Chondrocyte (in vitro differentiated cells): ENCODE measurements at regions not wholly inside any gene's neighbourhood (a gene's known extent, or its start where the extent isn't known, plus 50 kb on each side); places are given as distances from the start of the nearest gene placed in this dataset.
"Not testable (repeated sequence)": the region's sequence is repeated elsewhere in the genome, so short reads cannot be mapped to it uniquely, and the experiment has no call there.

Experiments used
- DNase-seq: peaks from one replicate; pipeline ENCODE4 v3.0.0; 2021; ENCODE audit warnings: mixed read lengths, low spot score
- H3K27ac Mint-ChIP-seq: one replicate; pipeline ENCODE4 v1.8.0; 2021; ENCODE audit warnings: mild to moderate bottlenecking, moderate library complexity, mixed read lengths; ENCODE audit not compliant: unreplicated experiment
- H3K27me3 Mint-ChIP-seq: 2 replicates; pipeline ENCODE4 v1.8.0; 2021; ENCODE audit warnings: low read depth, mixed read lengths
- H3K36me3 Mint-ChIP-seq: 2 replicates; pipeline ENCODE4 v1.8.0; 2021; ENCODE audit warnings: low read depth, mixed read lengths
- H3K4me1 Mint-ChIP-seq: 2 replicates; pipeline ENCODE4 v1.8.0; 2021; ENCODE audit warnings: low read depth, mild to moderate bottlenecking, mixed read lengths
- H3K4me3 Mint-ChIP-seq: one replicate; pipeline ENCODE4 v1.8.0; 2021; ENCODE audit warnings: mild to moderate bottlenecking, moderate library complexity, mixed read lengths; ENCODE audit not compliant: unreplicated experiment
- H3K9me3 Mint-ChIP-seq: 2 replicates; pipeline ENCODE4 v1.8.0; 2021; ENCODE audit warnings: low read depth, mixed read lengths
- TF ChIP-seq, protein P1 (sequence below): fragments of 200-600 bp; sonication (generic); IDR thresholded peaks from 2 replicates; pipeline ENCODE4 v1.5.0; 2021; ENCODE audit warnings: antibody characterized with exemption, mild to moderate bottlenecking, moderate library complexity

DNA sequence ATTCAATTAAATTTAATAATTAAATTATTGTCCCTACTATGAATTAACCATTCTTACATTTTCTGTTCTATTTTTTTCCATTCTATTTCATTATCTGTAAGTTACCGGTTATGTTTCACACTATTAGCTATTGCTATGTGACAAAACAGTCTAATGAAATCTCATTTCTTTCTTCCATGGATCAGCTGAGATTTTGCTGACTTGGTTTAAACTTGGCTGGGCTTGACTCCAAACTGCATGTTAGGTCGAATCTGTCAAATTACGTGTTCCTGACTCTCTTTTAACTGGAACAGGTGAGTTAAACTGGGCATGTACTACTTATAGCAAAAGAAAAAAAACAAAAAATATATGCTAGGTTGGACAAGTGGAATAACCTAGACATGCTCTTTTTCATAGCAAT is 1464.4 kb downstream of the OLFM4 start:
- TF ChIP-seq, protein P1, sequence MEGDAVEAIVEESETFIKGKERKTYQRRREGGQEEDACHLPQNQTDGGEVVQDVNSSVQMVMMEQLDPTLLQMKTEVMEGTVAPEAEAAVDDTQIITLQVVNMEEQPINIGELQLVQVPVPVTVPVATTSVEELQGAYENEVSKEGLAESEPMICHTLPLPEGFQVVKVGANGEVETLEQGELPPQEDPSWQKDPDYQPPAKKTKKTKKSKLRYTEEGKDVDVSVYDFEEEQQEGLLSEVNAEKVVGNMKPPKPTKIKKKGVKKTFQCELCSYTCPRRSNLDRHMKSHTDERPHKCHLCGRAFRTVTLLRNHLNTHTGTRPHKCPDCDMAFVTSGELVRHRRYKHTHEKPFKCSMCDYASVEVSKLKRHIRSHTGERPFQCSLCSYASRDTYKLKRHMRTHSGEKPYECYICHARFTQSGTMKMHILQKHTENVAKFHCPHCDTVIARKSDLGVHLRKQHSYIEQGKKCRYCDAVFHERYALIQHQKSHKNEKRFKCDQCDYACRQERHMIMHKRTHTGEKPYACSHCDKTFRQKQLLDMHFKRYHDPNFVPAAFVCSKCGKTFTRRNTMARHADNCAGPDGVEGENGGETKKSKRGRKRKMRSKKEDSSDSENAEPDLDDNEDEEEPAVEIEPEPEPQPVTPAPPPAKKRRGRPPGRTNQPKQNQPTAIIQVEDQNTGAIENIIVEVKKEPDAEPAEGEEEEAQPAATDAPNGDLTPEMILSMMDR, result no peak

DNA sequence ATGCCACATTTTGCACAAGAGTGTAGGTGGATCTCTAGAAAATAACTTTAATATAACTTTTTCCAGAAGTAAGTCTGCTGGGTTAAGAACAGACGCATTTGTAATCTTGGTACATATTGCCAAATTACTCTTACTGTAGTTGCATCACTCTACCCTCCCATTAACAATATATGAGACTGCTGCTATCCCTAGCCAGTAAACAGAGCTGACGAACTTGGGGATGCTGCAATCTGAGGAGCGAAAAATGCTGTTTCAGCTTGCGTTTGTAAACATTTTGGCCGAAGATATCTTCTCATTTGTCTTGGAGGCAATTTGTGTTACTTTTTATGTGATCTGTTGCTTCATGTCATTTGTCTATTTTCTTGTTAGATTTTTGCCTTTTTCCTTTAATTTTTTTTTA is 1482.8 kb downstream of the OLFM4 start:
- no peak overlapping the region for H3K27ac Mint-ChIP-seq
- TF ChIP-seq, protein P1, result no peak
- no peak overlapping the region for H3K4me3 Mint-ChIP-seq
- DNase-seq, result no peak
- H3K9me3 Mint-ChIP-seq, result peaks cover 3% of the 10 kb centered on the region
- no peaks in the 10 kb centered on the region for H3K27me3 Mint-ChIP-seq
- H3K4me1 Mint-ChIP-seq, result no peaks in the 10 kb centered on the region
- H3K36me3 Mint-ChIP-seq, result no peaks in the 10 kb centered on the region

More for the DNA sequence above, 1464.4 kb downstream of the OLFM4 start:
- Mint-ChIP-seq H3K4me1 (no peaks in the 10 kb centered on the region), H3K4me3 (no peak overlapping the region), H3K36me3 (no peaks in the 10 kb centered on the region), H3K27ac (no peak overlapping the region), H3K27me3 (no peaks in the 10 kb centered on the region), H3K9me3 (peaks cover 14% of the 10 kb centered on the region)
- no peak for DNase-seq

- H3K27ac Mint-ChIP-seq, result no peak overlapping the region
- no peak for DNase-seq
- H3K4me3 Mint-ChIP-seq, result no peak overlapping the region
- no peaks in the 10 kb centered on the region for H3K36me3 Mint-ChIP-seq
- H3K9me3 Mint-ChIP-seq, result peaks cover 3% of the 10 kb centered on the region
- no peaks in the 10 kb centered on the region for H3K4me1 Mint-ChIP-seq
- TF ChIP-seq, protein P1, result no peak
- no peaks in the 10 kb centered on the region for H3K27me3 Mint-ChIP-seq
These were observed 1484.6 kb downstream of the OLFM4 start for GRCh38 chr13:54513254-54513653.

- H3K4me3 Mint-ChIP-seq, result no peak overlapping the region
- no peak overlapping the region for H3K27ac Mint-ChIP-seq
- H3K4me1 Mint-ChIP-seq, result peaks cover 4% of the 10 kb centered on the region
- TF ChIP-seq, protein P1, result peak; percentile 69
- H3K27me3 Mint-ChIP-seq, result no peaks in the 10 kb centered on the region
- H3K36me3 Mint-ChIP-seq, result no peaks in the 10 kb centered on the region
- DNase-seq, result no peak
- H3K9me3 Mint-ChIP-seq, result no peaks in the 10 kb centered on the region
These were observed 1507.5 kb downstream of the OLFM4 start for GRCh38 chr13:54536112-54536511.

- TF ChIP-seq, protein P1, result no peak
- H3K4me1 Mint-ChIP-seq, result no peaks in the 10 kb centered on the region
- H3K27me3 Mint-ChIP-seq, result peaks cover 3% of the 10 kb centered on the region
- no peaks in the 10 kb centered on the region for H3K9me3 Mint-ChIP-seq
- no peaks in the 10 kb centered on the region for H3K36me3 Mint-ChIP-seq
- no peak overlapping the region for H3K4me3 Mint-ChIP-seq
- DNase-seq, result no peak
- no peak overlapping the region for H3K27ac Mint-ChIP-seq
These were observed 1534.7 kb downstream of the OLFM4 start for GRCh38 chr13:54563286-54563685.

- not testable (repeated sequence) for H3K36me3 Mint-ChIP-seq, DNase-seq, H3K9me3 Mint-ChIP-seq, H3K4me1 Mint-ChIP-seq, H3K27me3 Mint-ChIP-seq
- peak overlapping the region; percentile 76 for H3K4me3 Mint-ChIP-seq
- peak overlapping the region; percentile 84 for H3K27ac Mint-ChIP-seq
These were observed 1543.4 kb downstream of the OLFM4 start for GRCh38 chr13:54572037-54572436.
